ENCODE measurements at regions not wholly inside any gene's neighbourhood (a gene's known extent, or its start where the extent isn't known, plus 50 kb on each side); places are given as distances from the start of the nearest gene placed in this dataset.

DNA sequence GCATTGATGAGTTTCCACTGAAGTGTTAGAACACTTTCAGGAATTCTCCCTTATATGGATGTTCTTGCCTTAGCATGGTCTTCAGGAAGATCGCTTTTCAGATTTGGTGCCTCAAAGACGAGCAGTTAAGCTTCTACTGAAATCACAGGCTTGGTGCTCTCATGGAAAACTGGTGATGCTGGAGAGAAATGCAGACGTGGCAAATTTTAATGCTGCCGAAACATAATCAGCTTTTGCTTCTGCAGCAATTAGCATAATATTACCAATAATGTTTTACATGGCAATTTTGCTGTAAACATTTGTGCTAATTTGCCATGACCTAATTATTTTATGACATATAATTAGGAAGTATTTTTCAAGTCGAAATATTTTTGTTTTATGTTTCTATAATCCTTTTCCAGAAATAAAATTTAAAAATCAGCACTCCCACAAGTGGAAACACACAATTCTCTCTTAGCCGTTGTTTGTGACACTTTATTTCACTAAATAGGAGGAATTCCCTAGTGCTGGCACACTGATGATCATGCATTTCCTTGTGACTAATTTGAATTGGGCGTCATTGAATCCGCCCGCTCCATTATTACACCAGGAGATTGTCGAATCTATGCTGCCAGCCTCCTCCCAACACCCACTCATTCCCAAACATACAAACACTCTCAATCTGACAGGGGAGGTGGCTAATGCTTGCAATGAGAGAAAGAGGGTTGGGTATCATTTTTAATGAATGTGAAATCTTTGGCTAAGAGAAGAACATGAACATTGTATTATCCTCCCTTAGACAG is 506.8 kb upstream of the PPP2R3A start:
- no peak overlapping the region for H3K4me3 ChIP-seq
- H3K79me2 ChIP-seq = no peaks in the 10 kb centered on the region
- H3K9me3 ChIP-seq (ENCODE audit: low read depth) = no peaks in the 10 kb centered on the region
- no peak for DNase-seq (ENCODE audit: low spot score)
- no peaks in the 10 kb centered on the region for H4K20me1 ChIP-seq (ENCODE audit: insufficient read depth, poor library complexity, severe bottlenecking)
- H3K4me2 ChIP-seq = no peak overlapping the region
- no peak overlapping the region for H3K27ac ChIP-seq
- H3K4me1 ChIP-seq (ENCODE audit: insufficient read depth) = no peaks in the 10 kb centered on the region
- no peak overlapping the region for H2AFZ ChIP-seq
- WGBS (ENCODE audit: low lambda C conversion rate, missing lambda C conversion rate) = 84% methylated on average over 10 of the region's 10 CpGs
- TF ChIP-seq EZH2phosphoT487 (IDR thresholded peaks at IDR 0.05; ENCODE audit: low read depth, severe bottlenecking, unreplicated experiment) (no peak), EZH2 (IDR thresholded peaks at IDR 0.05; ENCODE audit: borderline replicate concordance) (no peak)
- TF ChIP-seq, protein P1, sequence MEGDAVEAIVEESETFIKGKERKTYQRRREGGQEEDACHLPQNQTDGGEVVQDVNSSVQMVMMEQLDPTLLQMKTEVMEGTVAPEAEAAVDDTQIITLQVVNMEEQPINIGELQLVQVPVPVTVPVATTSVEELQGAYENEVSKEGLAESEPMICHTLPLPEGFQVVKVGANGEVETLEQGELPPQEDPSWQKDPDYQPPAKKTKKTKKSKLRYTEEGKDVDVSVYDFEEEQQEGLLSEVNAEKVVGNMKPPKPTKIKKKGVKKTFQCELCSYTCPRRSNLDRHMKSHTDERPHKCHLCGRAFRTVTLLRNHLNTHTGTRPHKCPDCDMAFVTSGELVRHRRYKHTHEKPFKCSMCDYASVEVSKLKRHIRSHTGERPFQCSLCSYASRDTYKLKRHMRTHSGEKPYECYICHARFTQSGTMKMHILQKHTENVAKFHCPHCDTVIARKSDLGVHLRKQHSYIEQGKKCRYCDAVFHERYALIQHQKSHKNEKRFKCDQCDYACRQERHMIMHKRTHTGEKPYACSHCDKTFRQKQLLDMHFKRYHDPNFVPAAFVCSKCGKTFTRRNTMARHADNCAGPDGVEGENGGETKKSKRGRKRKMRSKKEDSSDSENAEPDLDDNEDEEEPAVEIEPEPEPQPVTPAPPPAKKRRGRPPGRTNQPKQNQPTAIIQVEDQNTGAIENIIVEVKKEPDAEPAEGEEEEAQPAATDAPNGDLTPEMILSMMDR (IDR thresholded peaks at IDR 0.05; ENCODE audit: poor library complexity) = no peak
- peaks cover 12% of the 10 kb centered on the region for H3K27me3 ChIP-seq
- H3K9me2 ChIP-seq (replicated peaks; ENCODE audit: insufficient read depth) = no peaks in the 10 kb centered on the region
- no peaks in the 10 kb centered on the region for H3K36me3 ChIP-seq (replicated peaks; ENCODE audit: insufficient read depth, low read depth)

GRCh38 chr3:135460273-135460672 is 505.3 kb upstream of the PPP2R3A start:
- H4K20me1 ChIP-seq (ENCODE audit: insufficient read depth, poor library complexity, severe bottlenecking) = no peaks in the 10 kb centered on the region

GRCh38 chr3:135471911-135472310 is 493.6 kb upstream of the PPP2R3A start:
- H4K20me1 ChIP-seq (ENCODE audit: insufficient read depth, poor library complexity, severe bottlenecking) = no peaks in the 10 kb centered on the region
- WGBS (ENCODE audit: low lambda C conversion rate, missing lambda C conversion rate) = 100% methylated on average over 1 of the region's 1 CpG
- no peaks in the 10 kb centered on the region for H3K9me2 ChIP-seq (replicated peaks; ENCODE audit: insufficient read depth)
- H3K4me1 ChIP-seq (ENCODE audit: insufficient read depth) = no peaks in the 10 kb centered on the region
- no peak overlapping the region for H3K4me3 ChIP-seq
- no peaks in the 10 kb centered on the region for H3K27me3 ChIP-seq
- H3K36me3 ChIP-seq (replicated peaks; ENCODE audit: insufficient read depth, low read depth) = no peaks in the 10 kb centered on the region
- TF ChIP-seq EZH2phosphoT487 (IDR thresholded peaks at IDR 0.05; ENCODE audit: low read depth, severe bottlenecking, unreplicated experiment) = no peak
- TF ChIP-seq, protein P1 (IDR thresholded peaks at IDR 0.05; ENCODE audit: poor library complexity) = no peak
- TF ChIP-seq EZH2 (IDR thresholded peaks at IDR 0.05; ENCODE audit: borderline replicate concordance) = no peak
- H3K9me3 ChIP-seq (ENCODE audit: low read depth) = no peaks in the 10 kb centered on the region
- DNase-seq (ENCODE audit: low spot score) = no peak
- no peak overlapping the region for H3K4me2 ChIP-seq
- H2AFZ ChIP-seq = no peak overlapping the region
- no peaks in the 10 kb centered on the region for H3K79me2 ChIP-seq
- no peak overlapping the region for H3K27ac ChIP-seq

More at GRCh38 chr3:135460273-135460672, 505.3 kb upstream of the PPP2R3A start:
- Histone ChIP-seq H2AFZ (no peak overlapping the region), H3K4me2 (no peak overlapping the region), H3K4me1 (ENCODE audit: insufficient read depth) (no peaks in the 10 kb centered on the region), H3K79me2 (no peaks in the 10 kb centered on the region), H3K27me3 (peaks cover 12% of the 10 kb centered on the region), H3K9me2 (replicated peaks; ENCODE audit: insufficient read depth) (no peaks in the 10 kb centered on the region), H3K36me3 (replicated peaks; ENCODE audit: insufficient read depth, low read depth) (no peaks in the 10 kb centered on the region), H3K27ac (no peak overlapping the region), H3K4me3 (no peak overlapping the region), H3K9me3 (ENCODE audit: low read depth) (no peaks in the 10 kb centered on the region)
- TF ChIP-seq EZH2phosphoT487 (IDR thresholded peaks at IDR 0.05; ENCODE audit: low read depth, severe bottlenecking, unreplicated experiment) (no peak), EZH2 (IDR thresholded peaks at IDR 0.05; ENCODE audit: borderline replicate concordance) (no peak)
- TF ChIP-seq, protein P1 (IDR thresholded peaks at IDR 0.05; ENCODE audit: poor library complexity) = no peak
- DNase-seq (ENCODE audit: low spot score) = no peak
- 96% methylated on average over 1 of the region's 1 CpG for WGBS (ENCODE audit: low lambda C conversion rate, missing lambda C conversion rate)
